HUES48 (cell line): ENCODE measurements at regions not wholly inside any gene's neighbourhood (a gene's known extent, or its start where the extent isn't known, plus 50 kb on each side); places are given as distances from the start of the nearest gene placed in this dataset.

Experiments used
- H3K27ac ChIP-seq: one replicate; pipeline ENCODE4 v1.7.0; 2013; ENCODE audit warnings: low read depth, low read length, inconsistent platforms
- H3K27me3 ChIP-seq: 2 replicates; pipeline ENCODE4 v1.6.1; 2013; ENCODE audit warnings: mild to moderate bottlenecking, low read length; ENCODE audit not compliant: control insufficient read depth, insufficient read depth
- H3K36me3 ChIP-seq: 2 replicates; pipeline ENCODE4 v1.6.1; 2013; ENCODE audit warnings: low read length; ENCODE audit not compliant: control insufficient read depth, insufficient read depth
- H3K4me1 ChIP-seq: 2 replicates; pipeline ENCODE4 v1.6.1; 2013; ENCODE audit warnings: mild to moderate bottlenecking, low read length; ENCODE audit not compliant: control insufficient read depth, insufficient read depth
- H3K4me3 ChIP-seq: 2 replicates; pipeline ENCODE4 v1.5.1; 2013; ENCODE audit warnings: mild to moderate bottlenecking, low read depth, low read length
- H3K9ac ChIP-seq: 2 replicates; pipeline ENCODE4 v1.6.1; 2013; ENCODE audit warnings: mild to moderate bottlenecking, low read depth, low read length, moderate library complexity
- H3K9me3 ChIP-seq: 2 replicates; pipeline ENCODE4 v1.6.1; 2013; ENCODE audit warnings: low read length; ENCODE audit not compliant: control insufficient read depth, insufficient read depth

DNA sequence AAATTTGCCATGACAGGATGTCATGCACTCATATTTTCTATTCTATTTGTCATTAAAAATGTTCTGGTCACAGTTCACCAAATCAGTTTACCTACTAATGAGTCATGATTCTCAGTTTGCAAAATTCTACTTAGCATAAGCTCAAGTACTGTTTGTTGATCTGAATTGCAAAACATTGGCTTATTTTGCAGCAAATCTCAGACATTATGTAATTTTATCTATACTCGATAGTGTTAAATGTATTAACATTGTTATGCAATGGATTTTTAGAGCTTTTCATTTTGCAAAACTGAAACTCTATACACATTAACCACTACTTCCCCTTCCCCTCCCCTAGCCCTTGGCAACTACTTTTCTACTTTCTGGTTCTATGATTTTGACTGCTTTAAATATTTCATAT is 213.8 kb upstream of the ZFP64 start:
- Histone ChIP-seq H3K27me3 (no peaks in the 10 kb centered on the region), H3K36me3 (no peaks in the 10 kb centered on the region), H3K27ac (no peak overlapping the region), H3K9me3 (no peaks in the 10 kb centered on the region), H3K9ac (no peak overlapping the region), H3K4me1 (no peaks in the 10 kb centered on the region), H3K4me3 (no peak overlapping the region)

DNA sequence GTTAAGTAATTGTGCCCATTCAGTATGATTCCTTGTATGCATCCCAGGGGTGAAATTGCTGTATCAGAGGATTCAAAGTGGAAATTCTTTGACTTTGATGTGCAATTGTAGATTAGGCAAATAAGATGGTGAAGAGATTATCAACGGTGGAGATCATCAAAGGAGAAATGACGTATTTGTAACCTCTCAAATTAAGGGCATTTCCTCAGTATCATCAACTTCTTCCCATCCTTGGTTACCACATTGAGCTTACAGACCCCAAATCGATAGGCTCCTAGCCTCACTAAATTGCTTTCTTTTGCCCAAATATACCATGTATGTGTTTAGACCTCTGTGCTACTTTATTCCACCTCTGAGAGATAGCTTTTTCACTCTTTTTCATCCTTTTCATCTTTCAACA is 213.1 kb upstream of the ZFP64 start:
- H3K4me1 ChIP-seq = no peaks in the 10 kb centered on the region
- H3K9me3 ChIP-seq = no peaks in the 10 kb centered on the region
- no peaks in the 10 kb centered on the region for H3K27me3 ChIP-seq
- H3K4me3 ChIP-seq = no peak overlapping the region
- no peak overlapping the region for H3K27ac ChIP-seq
- H3K9ac ChIP-seq = no peak overlapping the region
- H3K36me3 ChIP-seq = no peaks in the 10 kb centered on the region

DNA sequence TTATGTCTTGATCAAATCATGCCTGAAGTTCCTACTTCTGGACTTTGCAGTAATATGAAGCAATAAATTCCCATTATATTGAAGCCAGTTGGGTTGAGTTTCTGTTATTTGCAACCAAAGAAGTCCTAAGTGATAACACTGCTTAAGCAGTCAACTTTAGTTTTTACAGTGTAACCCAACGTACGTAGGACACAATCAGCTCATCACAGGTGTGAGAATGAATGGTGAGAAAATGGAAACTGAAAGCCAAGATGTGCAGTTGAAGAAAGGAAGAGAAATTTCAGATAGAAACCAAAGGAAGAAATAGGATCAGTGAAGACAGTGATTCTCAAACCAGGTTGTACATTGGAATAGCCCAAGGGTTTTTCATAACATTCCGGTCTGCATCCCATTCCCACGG is 211.4 kb upstream of the ZFP64 start:
- no peak overlapping the region for H3K27ac ChIP-seq
- H3K4me1 ChIP-seq = no peaks in the 10 kb centered on the region
- no peak overlapping the region for H3K4me3 ChIP-seq
- H3K27me3 ChIP-seq = no peaks in the 10 kb centered on the region
- no peaks in the 10 kb centered on the region for H3K36me3 ChIP-seq
- no peak overlapping the region for H3K9ac ChIP-seq
- H3K9me3 ChIP-seq = no peaks in the 10 kb centered on the region

DNA sequence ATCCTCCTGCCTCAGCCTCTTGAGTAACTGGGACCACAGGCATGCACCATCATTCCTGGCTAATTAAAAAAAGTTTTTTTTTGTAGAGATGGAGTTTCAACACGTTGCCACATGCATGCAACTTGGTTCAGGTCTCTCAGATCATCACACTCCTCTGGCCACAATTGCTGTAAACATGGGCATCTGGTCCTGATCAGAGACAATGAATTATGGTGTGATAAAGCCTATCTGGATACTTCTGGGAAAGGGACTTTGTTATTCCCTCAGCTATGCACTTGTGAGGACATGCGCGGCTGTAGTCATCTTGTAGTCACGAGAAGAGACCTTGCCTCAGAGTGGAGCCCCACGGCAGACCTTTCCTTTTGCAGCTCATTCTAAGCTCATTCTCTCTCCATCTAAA is 210.9 kb upstream of the ZFP64 start:
- no peaks in the 10 kb centered on the region for H3K36me3 ChIP-seq
- no peak overlapping the region for H3K9ac ChIP-seq
- no peaks in the 10 kb centered on the region for H3K27me3 ChIP-seq
- no peaks in the 10 kb centered on the region for H3K4me1 ChIP-seq
- H3K27ac ChIP-seq = no peak overlapping the region
- no peaks in the 10 kb centered on the region for H3K9me3 ChIP-seq
- no peak overlapping the region for H3K4me3 ChIP-seq

DNA sequence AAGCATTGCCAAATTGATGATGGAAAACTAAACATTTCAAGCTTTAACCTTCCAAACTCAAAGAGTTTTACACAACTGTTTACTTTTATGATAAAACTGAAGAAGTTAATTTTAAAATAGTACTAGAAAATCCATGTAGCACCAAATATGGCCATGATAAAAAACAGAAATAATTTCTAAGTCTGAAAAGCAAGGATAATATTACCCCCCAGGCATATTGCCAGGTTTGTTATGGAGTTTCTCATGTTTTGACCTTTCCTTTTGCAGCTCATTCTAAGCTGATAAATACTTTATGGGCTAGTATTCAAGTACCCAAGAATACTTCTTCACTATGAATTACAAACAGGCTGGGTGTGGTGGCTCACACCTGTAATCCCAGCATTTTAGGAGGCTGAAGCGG is 209.9 kb upstream of the ZFP64 start:
- no peaks in the 10 kb centered on the region for H3K36me3 ChIP-seq

DNA sequence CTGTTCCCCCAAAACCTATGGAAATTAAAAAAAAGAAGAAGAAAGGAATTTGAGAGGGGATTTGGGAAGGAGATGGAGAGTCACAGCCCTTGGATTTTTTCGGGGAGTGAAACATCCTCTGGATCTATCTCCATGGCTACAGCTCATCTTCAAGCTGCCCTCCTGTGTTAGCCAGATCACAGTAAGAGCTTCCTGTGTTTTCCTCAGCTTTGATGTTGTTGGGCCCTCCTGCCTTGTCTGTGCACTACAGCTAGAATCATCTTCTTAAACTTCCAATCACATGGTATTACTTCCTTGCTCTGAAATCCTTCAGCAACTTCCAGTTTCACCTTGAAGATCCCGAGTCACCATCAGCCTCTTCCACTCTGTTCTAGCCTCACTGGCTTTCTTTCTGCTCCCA is 207.8 kb upstream of the ZFP64 start:
- Histone ChIP-seq H3K4me1 (no peaks in the 10 kb centered on the region), H3K36me3 (no peaks in the 10 kb centered on the region), H3K9me3 (no peaks in the 10 kb centered on the region), H3K4me3 (no peak overlapping the region), H3K27ac (no peak overlapping the region), H3K9ac (no peak overlapping the region), H3K27me3 (no peaks in the 10 kb centered on the region)

More for the DNA sequence above, 209.9 kb upstream of the ZFP64 start:
- Histone ChIP-seq H3K9me3 (no peaks in the 10 kb centered on the region), H3K27ac (no peak overlapping the region), H3K4me1 (no peaks in the 10 kb centered on the region), H3K9ac (no peak overlapping the region), H3K4me3 (no peak overlapping the region), H3K27me3 (no peaks in the 10 kb centered on the region)

DNA sequence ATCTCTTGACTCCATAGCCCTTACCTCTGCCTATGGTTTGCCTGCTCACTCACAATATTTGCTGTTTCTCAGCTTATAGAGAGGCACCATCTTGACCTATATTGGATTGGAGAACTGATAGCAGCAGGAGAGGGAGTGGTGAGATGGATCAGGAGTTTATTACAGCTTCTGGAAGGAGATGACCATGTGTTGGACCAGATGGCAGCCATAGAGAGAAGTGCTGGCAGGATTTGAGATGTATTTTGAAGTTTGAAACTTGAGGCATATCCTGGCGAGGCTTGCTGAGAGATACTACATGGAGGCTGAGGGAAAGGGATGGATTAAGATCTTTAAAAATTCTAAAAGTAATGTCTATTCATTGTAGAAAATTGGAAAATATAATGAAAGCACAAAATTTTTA is 198.0 kb upstream of the ZFP64 start:
- Histone ChIP-seq H3K27me3 (no peaks in the 10 kb centered on the region), H3K9me3 (peaks cover 3% of the 10 kb centered on the region; the same call in 1 of the 2 replicates), H3K9ac (no peak overlapping the region), H3K36me3 (no peaks in the 10 kb centered on the region), H3K4me3 (no peak overlapping the region), H3K4me1 (peaks cover 4% of the 10 kb centered on the region; the same call in 1 of the 2 replicates), H3K27ac (no peak overlapping the region)

DNA sequence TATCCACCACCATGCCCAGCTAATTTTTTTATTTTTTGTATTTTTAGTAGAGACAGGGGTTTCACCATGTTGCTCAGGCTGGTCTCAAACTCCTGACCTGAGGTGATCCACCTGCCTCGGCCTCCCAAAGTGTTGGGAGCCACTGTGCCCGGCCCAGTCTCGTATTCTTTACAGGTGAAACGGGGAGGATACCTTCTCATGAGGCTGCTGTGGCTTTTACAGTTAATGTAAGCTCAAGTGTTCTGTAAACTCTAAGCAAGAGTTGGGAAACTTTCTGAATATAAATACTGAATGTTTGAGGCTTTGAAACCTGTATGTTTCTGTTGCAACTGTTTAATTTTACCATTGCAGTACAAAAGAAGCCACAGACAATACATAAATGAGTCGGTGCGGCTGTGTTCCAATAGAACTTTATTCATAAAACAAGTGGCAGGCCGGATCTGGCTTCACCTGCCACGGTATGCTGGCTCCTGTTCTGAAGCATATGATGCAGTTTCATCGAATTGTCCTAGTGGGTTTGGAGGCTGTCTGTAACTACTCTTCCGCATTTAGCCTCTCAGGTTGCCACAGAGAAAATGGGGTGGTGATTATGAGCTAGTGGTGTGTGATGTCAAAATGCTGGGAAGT is 192.5 kb upstream of the ZFP64 start:
- Histone ChIP-seq H3K9ac (no peak overlapping the region), H3K27ac (no peak overlapping the region), H3K36me3 (no peaks in the 10 kb centered on the region), H3K9me3 (peaks cover 3% of the 10 kb centered on the region; the same call in 1 of the 2 replicates), H3K4me1 (no peaks in the 10 kb centered on the region), H3K27me3 (no peaks in the 10 kb centered on the region), H3K4me3 (no peak overlapping the region)

DNA sequence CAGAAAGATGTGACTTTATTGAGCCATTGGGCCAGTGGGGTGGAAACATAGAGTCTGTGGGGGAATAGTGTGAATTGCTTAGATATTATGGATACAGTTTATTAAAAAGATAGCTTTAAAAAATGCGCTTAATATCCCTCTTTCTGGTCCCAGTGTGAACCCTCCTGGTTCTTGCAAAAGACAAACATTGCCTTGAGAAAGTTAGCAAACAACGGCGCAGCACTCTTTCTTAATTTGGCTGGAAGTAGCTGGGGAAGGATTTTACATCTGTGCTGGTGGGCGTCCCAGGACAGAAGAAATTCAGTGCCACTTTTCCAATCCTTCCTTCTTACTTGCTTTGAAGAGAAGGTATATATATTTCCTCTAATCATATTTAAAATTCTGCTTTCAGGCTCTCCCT is 191.4 kb upstream of the ZFP64 start:
- H3K9me3 ChIP-seq = peaks cover 3% of the 10 kb centered on the region; the same call in 1 of the 2 replicates
- H3K4me1 ChIP-seq = no peaks in the 10 kb centered on the region
- H3K27me3 ChIP-seq = no peaks in the 10 kb centered on the region
- H3K36me3 ChIP-seq = no peaks in the 10 kb centered on the region
- H3K9ac ChIP-seq = no peak overlapping the region
- no peak overlapping the region for H3K27ac ChIP-seq
- no peak overlapping the region for H3K4me3 ChIP-seq

DNA sequence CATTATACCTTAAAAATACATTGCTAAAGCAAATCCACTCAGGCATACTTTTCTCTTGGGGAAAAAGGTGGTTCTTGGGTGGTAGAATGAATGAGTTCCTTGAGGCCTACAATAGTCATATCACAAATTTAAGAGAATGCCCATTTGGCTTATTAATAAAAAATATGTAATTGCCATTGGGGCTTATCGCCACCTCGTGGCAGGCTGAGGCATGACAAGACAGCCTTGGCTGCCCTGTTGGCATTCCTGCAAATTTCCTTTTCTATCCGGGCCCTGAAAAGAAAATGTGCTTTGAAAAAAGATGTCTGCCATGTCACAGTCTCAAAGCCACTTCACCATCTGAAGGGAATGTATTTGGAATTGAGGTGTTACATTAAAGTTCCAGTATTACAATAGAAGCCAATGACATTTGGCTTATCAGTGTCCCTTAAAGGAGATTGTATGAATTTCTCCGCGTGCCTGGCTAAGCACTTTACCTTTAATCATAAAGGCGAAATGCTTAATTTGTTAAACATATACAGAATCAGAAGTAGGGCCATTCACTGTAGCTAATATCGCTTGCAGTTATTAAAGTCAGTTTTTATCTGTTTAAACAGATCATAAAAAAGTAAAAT is 188.3 kb upstream of the ZFP64 start:
- Histone ChIP-seq H3K9ac (no peak overlapping the region), H3K27me3 (no peaks in the 10 kb centered on the region), H3K4me1 (no peaks in the 10 kb centered on the region), H3K4me3 (no peak overlapping the region), H3K36me3 (no peaks in the 10 kb centered on the region), H3K9me3 (no peaks in the 10 kb centered on the region), H3K27ac (no peak overlapping the region)

DNA sequence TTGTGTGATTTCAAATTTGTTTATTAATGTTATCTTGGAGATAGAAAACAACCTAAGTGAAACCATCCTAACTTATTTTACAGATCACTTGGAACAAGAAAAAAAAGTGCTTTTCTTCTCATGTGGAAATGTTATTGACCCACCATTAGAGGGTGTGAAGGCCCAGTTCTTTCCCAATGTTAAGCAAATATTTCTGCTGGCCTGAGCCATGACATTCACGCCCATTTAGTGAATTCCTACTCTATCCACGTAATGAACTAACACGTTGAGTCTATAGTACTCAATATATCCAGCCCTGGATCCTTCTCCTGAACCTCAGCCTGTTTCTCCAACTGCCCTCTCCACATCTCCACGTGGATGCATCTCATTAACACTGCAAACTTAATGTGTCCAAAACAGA is 180.6 kb upstream of the ZFP64 start:
- Histone ChIP-seq H3K9ac (no peak overlapping the region), H3K27me3 (no peaks in the 10 kb centered on the region), H3K36me3 (no peaks in the 10 kb centered on the region), H3K4me3 (no peak overlapping the region), H3K4me1 (no peaks in the 10 kb centered on the region), H3K9me3 (no peaks in the 10 kb centered on the region), H3K27ac (no peak overlapping the region)
